ENCODE measurements at regions not wholly inside any gene's neighbourhood (a gene's known extent, or its start where the extent isn't known, plus 50 kb on each side); places are given as distances from the start of the nearest gene placed in this dataset.

DNA sequence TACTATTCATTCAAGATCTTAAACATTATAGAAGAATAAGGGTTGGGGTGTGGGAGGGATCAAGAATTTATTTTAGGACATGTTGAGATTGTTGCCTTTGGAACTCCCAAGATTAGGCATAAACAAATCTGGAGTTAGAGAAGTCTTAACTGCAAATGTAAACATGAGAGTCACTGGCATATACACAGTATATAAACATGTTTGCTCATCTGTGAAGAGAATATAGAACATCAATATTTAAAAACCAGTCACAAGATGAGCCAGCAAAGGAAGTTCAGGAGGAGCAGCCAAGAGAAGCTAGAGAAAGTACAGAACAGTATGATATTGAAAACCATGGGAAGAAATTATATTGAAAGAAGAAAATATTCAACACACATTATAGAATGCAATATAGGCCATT is 638.6 kb upstream of the SLC39A10 start:
- Histone ChIP-seq H3K4me1 (ENCODE audit: control insufficient read depth in 1 of 2, extremely low read depth in 1 of 2, insufficient read depth in 2 of 2, low read length in 2 of 2) (no peaks in the 10 kb centered on the region), H3K36me3 (ENCODE audit: control insufficient read depth in 2 of 2, extremely low read depth in 1 of 2, insufficient read depth in 1 of 2, low read length in 1 of 2) (no peaks in the 10 kb centered on the region), H3K27me3 (replicated peaks in 1 of 2; ENCODE audit: control insufficient read depth in 2 of 2, extremely low read depth in 1 of 2, insufficient read depth in 2 of 2, low read length in 1 of 2) (no peaks in the 10 kb centered on the region), H3K27ac (ENCODE audit: low read length) (no peak overlapping the region), H3K4me3 (ENCODE audit: control insufficient read depth in 1 of 2, extremely low read depth in 1 of 2, low read length in 1 of 2) (no peak overlapping the region), H3K9me3 (no peaks in the 10 kb centered on the region)
- Mint-ChIP-seq H3K4me1 (no peaks in the 10 kb centered on the region), H3K27me3 (no peaks in the 10 kb centered on the region), H3K36me3 (no peaks in the 10 kb centered on the region), H3K9me3 (no peaks in the 10 kb centered on the region), H3K27ac (no peak overlapping the region), H3K4me3 (no peak overlapping the region)
- no peak for ATAC-seq (replicated peaks in 1 of 4)
- POLR2A ChIA-PET: no interaction called here
- CTCF ChIA-PET: interaction anchor here in 1 of 2 donors (0.5 kb wide), 1 partner anchor 890 kb away, joined by 3 read pairs; no protein-coding TSS in a partner anchor
- no peak for DNase-seq

DNA sequence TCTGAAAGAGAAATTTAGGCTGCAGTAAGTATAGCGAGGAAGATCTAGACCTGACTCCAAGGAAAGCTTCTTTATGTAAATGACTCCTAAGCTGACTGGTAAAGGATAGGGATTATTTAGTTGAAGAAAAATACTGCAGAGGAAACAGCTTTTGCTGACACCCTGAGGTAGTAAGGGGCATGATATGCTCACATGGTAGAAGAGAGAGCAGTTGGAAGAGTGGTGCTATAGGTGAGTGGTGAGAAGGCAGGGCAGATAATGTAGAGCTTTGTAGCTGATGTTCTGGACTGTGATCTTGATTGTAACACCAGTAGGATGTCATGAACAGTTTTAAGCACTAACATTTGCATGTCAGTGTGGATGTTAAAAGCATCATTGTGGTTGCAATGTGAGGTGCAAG is 639.1 kb upstream of the SLC39A10 start:
- no peak for ATAC-seq (replicated peaks in 1 of 4)
- H3K4me3 Mint-ChIP-seq: no peak overlapping the region
- no peak for DNase-seq
- POLR2A ChIA-PET: interaction anchor here in 1 of 2 donors (0.6 kb wide), 1 partner anchor 29 kb away, joined by 3 read pairs; no protein-coding TSS in a partner anchor
- H3K4me3 ChIP-seq (ENCODE audit: control insufficient read depth in 1 of 2, extremely low read depth in 1 of 2, low read length in 1 of 2): no peak overlapping the region
- no peaks in the 10 kb centered on the region for H3K36me3 Mint-ChIP-seq
- no peaks in the 10 kb centered on the region for H3K36me3 ChIP-seq (ENCODE audit: control insufficient read depth in 2 of 2, extremely low read depth in 1 of 2, insufficient read depth in 1 of 2, low read length in 1 of 2)
- H3K4me1 Mint-ChIP-seq: no peaks in the 10 kb centered on the region
- no peaks in the 10 kb centered on the region for H3K9me3 ChIP-seq
- no peaks in the 10 kb centered on the region for H3K9me3 Mint-ChIP-seq
- no peaks in the 10 kb centered on the region for H3K4me1 ChIP-seq (ENCODE audit: control insufficient read depth in 1 of 2, extremely low read depth in 1 of 2, insufficient read depth in 2 of 2, low read length in 2 of 2)
- H3K27ac Mint-ChIP-seq: no peak overlapping the region
- H3K27me3 Mint-ChIP-seq: no peaks in the 10 kb centered on the region
- 88% methylated on average over 1 of the region's 1 CpG for WGBS (ENCODE audit: insufficient coverage)
- H3K27ac ChIP-seq (ENCODE audit: low read length): no peak overlapping the region
- CTCF ChIA-PET: no interaction called here
- H3K27me3 ChIP-seq (replicated peaks in 1 of 2; ENCODE audit: control insufficient read depth in 2 of 2, extremely low read depth in 1 of 2, insufficient read depth in 2 of 2, low read length in 1 of 2): no peaks in the 10 kb centered on the region

DNA sequence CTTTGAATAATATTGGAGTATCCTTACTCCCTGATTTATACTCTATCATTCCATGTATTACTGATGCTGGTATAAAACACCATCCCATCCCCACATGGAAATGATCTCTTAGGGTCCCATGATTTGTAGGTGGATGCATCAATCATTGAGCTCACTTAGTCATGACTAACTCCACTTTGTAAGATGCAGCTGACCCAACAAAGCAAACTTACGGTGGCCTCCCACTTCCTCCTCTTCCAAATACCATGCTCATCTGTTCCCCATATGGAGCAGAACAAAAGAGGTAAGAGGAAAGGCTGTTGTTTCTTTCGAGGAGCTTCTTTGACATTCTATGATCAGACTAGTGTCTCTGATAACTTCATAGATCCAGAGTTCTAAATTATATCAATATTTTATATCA is 640.2 kb upstream of the SLC39A10 start:
- ATAC-seq (replicated peaks in 1 of 4) (no peak), DNase-seq (no peak)
- Histone ChIP-seq H3K27ac (ENCODE audit: low read length) (no peak overlapping the region), H3K4me1 (ENCODE audit: control insufficient read depth in 1 of 2, extremely low read depth in 1 of 2, insufficient read depth in 2 of 2, low read length in 2 of 2) (no peaks in the 10 kb centered on the region), H3K9me3 (no peaks in the 10 kb centered on the region), H3K36me3 (ENCODE audit: control insufficient read depth in 2 of 2, extremely low read depth in 1 of 2, insufficient read depth in 1 of 2, low read length in 1 of 2) (no peaks in the 10 kb centered on the region), H3K4me3 (ENCODE audit: control insufficient read depth in 1 of 2, extremely low read depth in 1 of 2, low read length in 1 of 2) (no peak overlapping the region), H3K27me3 (replicated peaks in 1 of 2; ENCODE audit: control insufficient read depth in 2 of 2, extremely low read depth in 1 of 2, insufficient read depth in 2 of 2, low read length in 1 of 2) (no peaks in the 10 kb centered on the region)
- ChIA-PET POLR2A (no interaction called here), CTCF (interaction anchor here in 1 of 2 donors (0.7 kb wide), 1 partner anchor 17 kb away, joined by 3 read pairs; no protein-coding TSS in a partner anchor)
- H3K4me1 Mint-ChIP-seq: no peaks in the 10 kb centered on the region
- no CpG with 5 or more reads among the region's 2 CpGs for WGBS (ENCODE audit: insufficient coverage)
- no peak overlapping the region for H3K27ac Mint-ChIP-seq
- H3K4me3 Mint-ChIP-seq: no peak overlapping the region
- no peaks in the 10 kb centered on the region for H3K27me3 Mint-ChIP-seq
- no peaks in the 10 kb centered on the region for H3K9me3 Mint-ChIP-seq
- no peaks in the 10 kb centered on the region for H3K36me3 Mint-ChIP-seq

DNA sequence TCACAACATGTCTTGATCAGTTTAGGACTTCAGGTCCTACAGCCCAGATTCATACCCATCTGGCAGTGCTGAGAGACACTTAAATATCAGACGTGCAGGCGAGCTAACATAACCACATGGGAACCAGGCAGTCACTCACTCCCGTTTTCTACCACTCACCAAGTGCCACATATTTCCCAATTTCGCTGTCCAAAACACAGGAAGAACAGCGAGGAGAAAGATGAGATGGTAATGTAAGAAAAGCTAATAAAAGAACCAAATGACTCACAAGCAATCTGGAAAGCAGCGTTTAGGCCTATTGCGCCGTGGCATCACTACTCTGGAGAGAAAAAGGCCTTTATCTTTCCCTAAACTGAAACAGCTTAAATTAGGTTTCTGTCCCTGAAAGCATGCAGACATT is 647.8 kb upstream of the SLC39A10 start:
- Histone ChIP-seq H3K4me1 (ENCODE audit: control insufficient read depth in 1 of 2, extremely low read depth in 1 of 2, insufficient read depth in 2 of 2, low read length in 2 of 2) (no peaks in the 10 kb centered on the region), H3K4me3 (ENCODE audit: control insufficient read depth in 1 of 2, extremely low read depth in 1 of 2, low read length in 1 of 2) (no peak overlapping the region), H3K27ac (ENCODE audit: low read length) (no peak overlapping the region), H3K27me3 (replicated peaks in 1 of 2; ENCODE audit: control insufficient read depth in 2 of 2, extremely low read depth in 1 of 2, insufficient read depth in 2 of 2, low read length in 1 of 2) (no peaks in the 10 kb centered on the region), H3K9me3 (no peaks in the 10 kb centered on the region), H3K36me3 (ENCODE audit: control insufficient read depth in 2 of 2, extremely low read depth in 1 of 2, insufficient read depth in 1 of 2, low read length in 1 of 2) (no peaks in the 10 kb centered on the region)
- Mint-ChIP-seq H3K4me3 (no peak overlapping the region), H3K9me3 (no peaks in the 10 kb centered on the region), H3K4me1 (no peaks in the 10 kb centered on the region), H3K36me3 (no peaks in the 10 kb centered on the region), H3K27me3 (no peaks in the 10 kb centered on the region), H3K27ac (no peak overlapping the region)
- no CpG with 5 or more reads among the region's 8 CpGs for WGBS (ENCODE audit: insufficient coverage)
- no peak for ATAC-seq (replicated peaks in 1 of 4)
- POLR2A ChIA-PET: no interaction called here
- no peak for DNase-seq
- CTCF ChIA-PET: no interaction called here

DNA sequence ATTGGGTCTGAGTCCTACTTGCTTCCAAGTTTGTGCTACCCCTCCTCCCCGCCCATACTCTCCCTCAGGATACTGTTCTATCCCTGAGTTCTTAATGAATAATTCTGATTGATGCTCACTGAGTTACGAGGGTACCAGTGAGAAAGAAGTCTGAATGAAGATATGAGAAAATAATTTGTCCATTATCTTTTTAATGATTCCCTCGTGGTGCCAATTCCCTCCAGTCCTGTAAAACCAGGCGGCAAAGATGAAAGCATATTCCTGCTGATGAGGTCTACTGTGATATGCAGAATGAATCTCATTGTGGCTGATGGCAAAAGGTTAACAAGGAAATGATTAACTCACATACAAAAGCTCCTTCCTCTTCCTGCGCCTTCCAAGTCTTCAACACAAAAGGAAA is 650.2 kb upstream of the SLC39A10 start:
- ATAC-seq (replicated peaks in 1 of 4): no peak
- POLR2A ChIA-PET: no interaction called here
- Histone ChIP-seq H3K4me3 (ENCODE audit: control insufficient read depth in 1 of 2, extremely low read depth in 1 of 2, low read length in 1 of 2) (no peak overlapping the region), H3K4me1 (ENCODE audit: control insufficient read depth in 1 of 2, extremely low read depth in 1 of 2, insufficient read depth in 2 of 2, low read length in 2 of 2) (no peaks in the 10 kb centered on the region), H3K27ac (ENCODE audit: low read length) (no peak overlapping the region), H3K36me3 (ENCODE audit: control insufficient read depth in 2 of 2, extremely low read depth in 1 of 2, insufficient read depth in 1 of 2, low read length in 1 of 2) (no peaks in the 10 kb centered on the region), H3K9me3 (no peaks in the 10 kb centered on the region), H3K27me3 (replicated peaks in 1 of 2; ENCODE audit: control insufficient read depth in 2 of 2, extremely low read depth in 1 of 2, insufficient read depth in 2 of 2, low read length in 1 of 2) (no peaks in the 10 kb centered on the region)
- CTCF ChIA-PET: no interaction called here
- H3K4me3 Mint-ChIP-seq: no peak overlapping the region
- H3K27ac Mint-ChIP-seq: no peak overlapping the region
- H3K36me3 Mint-ChIP-seq: no peaks in the 10 kb centered on the region
- peaks cover 0 to 3% of the 10 kb centered on the region in 2 donors for H3K27me3 Mint-ChIP-seq
- no CpG with 5 or more reads among the region's 5 CpGs for WGBS (ENCODE audit: insufficient coverage)
- H3K4me1 Mint-ChIP-seq: no peaks in the 10 kb centered on the region
- no peaks in the 10 kb centered on the region for H3K9me3 Mint-ChIP-seq
- DNase-seq: no peak

DNA sequence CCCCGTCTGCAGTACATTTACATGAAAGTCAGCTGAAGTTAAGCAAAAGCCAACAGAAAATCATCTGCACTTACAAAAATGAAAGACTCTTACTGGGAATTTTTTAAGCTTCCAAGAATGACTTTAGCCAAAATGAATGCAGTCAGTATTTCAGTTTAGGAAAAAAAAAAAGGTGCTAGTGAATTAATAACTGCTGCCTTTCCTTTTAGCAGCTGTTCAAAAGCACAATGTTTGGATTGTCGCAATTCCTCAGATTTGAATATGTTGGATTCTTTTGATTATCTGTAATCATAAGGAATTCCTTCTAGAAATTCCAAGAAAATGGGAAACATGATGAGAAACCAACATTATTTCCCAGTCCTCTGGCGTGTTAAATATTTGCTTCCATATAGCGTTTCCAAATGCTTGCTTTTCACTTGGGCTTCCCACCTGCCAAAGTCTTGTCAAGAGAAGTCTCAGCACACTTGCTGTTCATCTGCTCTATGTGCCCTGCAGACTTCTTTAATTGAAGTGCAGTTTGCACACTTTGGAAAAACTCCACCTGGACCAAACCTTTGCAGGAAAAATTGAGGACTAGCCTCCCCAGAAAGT is 653.0 kb upstream of the SLC39A10 start:
- no peak for ATAC-seq (replicated peaks in 1 of 4)
- Histone ChIP-seq H3K27me3 (replicated peaks in 1 of 2; ENCODE audit: control insufficient read depth in 2 of 2, extremely low read depth in 1 of 2, insufficient read depth in 2 of 2, low read length in 1 of 2) (no peaks in the 10 kb centered on the region), H3K27ac (ENCODE audit: low read length) (no peak overlapping the region), H3K4me3 (ENCODE audit: control insufficient read depth in 1 of 2, extremely low read depth in 1 of 2, low read length in 1 of 2) (no peak overlapping the region), H3K9me3 (no peaks in the 10 kb centered on the region), H3K4me1 (ENCODE audit: control insufficient read depth in 1 of 2, extremely low read depth in 1 of 2, insufficient read depth in 2 of 2, low read length in 2 of 2) (no peaks in the 10 kb centered on the region), H3K36me3 (ENCODE audit: control insufficient read depth in 2 of 2, extremely low read depth in 1 of 2, insufficient read depth in 1 of 2, low read length in 1 of 2) (no peaks in the 10 kb centered on the region)
- peaks cover 0 to 3% of the 10 kb centered on the region in 2 donors for H3K27me3 Mint-ChIP-seq
- no peaks in the 10 kb centered on the region for H3K4me1 Mint-ChIP-seq
- no peaks in the 10 kb centered on the region for H3K36me3 Mint-ChIP-seq
- WGBS (ENCODE audit: insufficient coverage): 100% methylated on average over 2 of the region's 4 CpGs
- CTCF ChIA-PET: no interaction called here
- H3K9me3 Mint-ChIP-seq: no peaks in the 10 kb centered on the region
- DNase-seq: no peak
- POLR2A ChIA-PET: interaction anchor here in 1 of 2 donors (0.6 kb wide), 1 partner anchor 1845 kb away, joined by 3 read pairs; no protein-coding TSS in a partner anchor
- no peak overlapping the region for H3K4me3 Mint-ChIP-seq
- H3K27ac Mint-ChIP-seq: no peak overlapping the region

DNA sequence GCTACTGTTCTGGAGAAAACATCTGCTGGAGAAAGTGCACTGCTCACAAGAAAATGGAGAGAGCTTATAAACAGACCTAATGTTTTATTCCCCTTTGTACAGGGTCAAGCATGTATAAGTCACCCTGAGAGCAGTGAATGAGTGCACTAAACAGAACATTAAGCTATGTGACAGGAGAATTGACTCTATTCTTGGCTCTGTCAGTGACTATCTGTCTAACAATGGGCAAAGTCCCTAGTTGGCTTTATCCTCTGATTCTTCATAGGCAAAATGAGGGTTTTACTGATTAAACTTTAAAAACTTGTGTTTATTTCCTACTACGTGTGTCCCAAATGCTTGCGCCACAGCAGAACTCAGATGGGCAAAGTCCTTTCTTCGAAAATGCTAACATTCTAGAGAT is 655.1 kb upstream of the SLC39A10 start:
- Histone ChIP-seq H3K27ac (ENCODE audit: low read length) (no peak overlapping the region), H3K4me3 (ENCODE audit: control insufficient read depth in 1 of 2, extremely low read depth in 1 of 2, low read length in 1 of 2) (no peak overlapping the region), H3K36me3 (ENCODE audit: control insufficient read depth in 2 of 2, extremely low read depth in 1 of 2, insufficient read depth in 1 of 2, low read length in 1 of 2) (no peaks in the 10 kb centered on the region), H3K9me3 (no peaks in the 10 kb centered on the region), H3K4me1 (ENCODE audit: control insufficient read depth in 1 of 2, extremely low read depth in 1 of 2, insufficient read depth in 2 of 2, low read length in 2 of 2) (no peaks in the 10 kb centered on the region), H3K27me3 (replicated peaks in 1 of 2; ENCODE audit: control insufficient read depth in 2 of 2, extremely low read depth in 1 of 2, insufficient read depth in 2 of 2, low read length in 1 of 2) (no peaks in the 10 kb centered on the region)
- DNase-seq: no peak
- Mint-ChIP-seq H3K27ac (no peak overlapping the region), H3K4me3 (no peak overlapping the region), H3K27me3 (peaks cover 0 to 3% of the 10 kb centered on the region in 2 donors), H3K4me1 (no peaks in the 10 kb centered on the region), H3K9me3 (no peaks in the 10 kb centered on the region), H3K36me3 (no peaks in the 10 kb centered on the region)
- WGBS (ENCODE audit: insufficient coverage): no CpG with 5 or more reads among the region's 3 CpGs
- no peak for ATAC-seq (replicated peaks in 1 of 4)
- ChIA-PET POLR2A (no interaction called here), CTCF (interaction anchor here in 1 of 2 donors (0.6 kb wide), 1 partner anchor 114 kb away, joined by 3 read pairs; no protein-coding TSS in a partner anchor)

Measured in T-cell (primary cell).